HG03432 (cell line): ENCODE measurements at regions not wholly inside any gene's neighbourhood (a gene's known extent, or its start where the extent isn't known, plus 50 kb on each side); places are given as distances from the start of the nearest gene placed in this dataset.

ENCODE experiments used
- ATAC-seq: cut with Tn5 transposase; IDR thresholded peaks from one replicate; pipeline ENCODE4 v1.9.1; 2021; ENCODE audit warnings: mild to moderate bottlenecking, moderate library complexity; ENCODE audit not compliant: unreplicated experiment

GRCh38 chr14:26021759-26022158 is 576.1 kb downstream of the NOVA1 start:
- ATAC-seq, result no peak

DNA sequence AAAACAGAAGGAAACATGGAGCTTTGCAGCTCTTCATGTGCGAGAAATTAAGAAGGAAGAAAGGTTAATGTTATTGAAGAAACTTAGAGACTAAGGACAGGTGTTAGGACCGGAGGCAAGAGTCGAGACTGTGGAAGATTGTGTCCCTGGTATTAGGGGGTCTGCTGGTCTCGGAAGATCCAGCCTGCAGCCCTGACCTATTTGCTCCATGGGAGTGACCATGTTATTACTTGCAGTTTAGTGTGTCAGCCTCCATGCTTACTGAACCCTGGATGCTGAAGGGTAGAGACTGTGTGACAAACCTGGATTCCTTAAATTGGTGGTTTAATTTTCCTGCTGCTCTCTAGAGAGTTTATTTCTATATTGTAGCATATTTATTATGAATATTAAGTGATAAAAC is 580.6 kb downstream of the NOVA1 start:
- ATAC-seq, result no peak

- ATAC-seq, result no peak
These were observed 589.5 kb downstream of the NOVA1 start for GRCh38 chr14:26008290-26008689.

DNA sequence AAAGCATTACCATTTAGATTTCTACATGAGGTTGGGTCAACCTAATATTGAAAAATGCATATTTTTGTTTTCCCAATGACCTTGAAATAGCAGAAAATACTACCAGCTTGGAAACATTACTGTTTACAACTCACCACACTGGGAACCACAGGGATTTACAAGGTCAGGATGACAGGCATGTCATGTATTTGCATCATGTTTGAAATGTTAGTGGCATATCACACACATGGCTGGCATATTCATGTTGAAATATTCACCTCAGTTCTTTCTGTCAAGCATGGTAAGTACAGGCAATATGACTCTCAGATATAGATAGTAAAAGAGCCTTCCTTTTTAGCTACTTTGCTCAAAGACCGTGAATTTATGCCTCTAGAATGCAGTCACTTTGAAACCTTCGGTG is 593.5 kb downstream of the NOVA1 start:
- no peak for ATAC-seq

DNA sequence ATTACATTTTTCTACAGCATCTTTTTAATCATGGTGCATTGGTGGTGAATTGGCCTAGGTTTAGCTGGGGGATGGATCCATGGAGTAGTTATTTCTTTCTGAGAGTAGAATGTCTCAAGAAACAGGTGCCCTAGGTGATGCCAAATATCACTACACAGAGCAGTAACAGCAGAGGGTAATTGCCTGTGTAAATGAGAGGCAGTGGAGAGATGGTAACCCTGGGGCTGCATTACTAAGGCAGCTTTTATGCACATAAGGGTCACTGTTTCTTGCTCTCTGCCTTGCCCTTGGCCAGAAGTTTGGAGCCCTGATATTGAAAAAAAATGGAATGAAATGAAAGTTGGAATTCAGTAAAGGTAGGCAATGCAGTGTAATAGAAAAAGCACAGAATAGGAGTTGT is 604.0 kb downstream of the NOVA1 start:
- no peak for ATAC-seq

DNA sequence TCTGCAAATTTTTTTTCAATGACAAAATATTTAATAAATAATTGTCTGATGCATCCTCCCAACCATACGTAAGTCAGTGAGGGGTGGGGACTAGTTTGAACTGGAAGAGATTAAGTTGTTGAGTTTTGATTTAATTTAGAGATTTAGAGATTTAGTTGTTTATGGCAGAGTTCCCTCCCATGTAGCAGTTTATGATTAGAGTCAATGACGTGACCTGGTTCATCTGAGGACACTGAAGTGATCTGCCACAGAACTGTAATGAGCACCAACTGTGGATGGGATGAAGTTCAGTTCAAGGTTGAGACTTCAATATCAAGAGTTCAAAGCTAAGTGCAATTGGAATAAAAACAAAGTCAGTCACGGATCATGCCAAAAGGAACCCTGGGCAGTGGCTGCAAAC is 609.3 kb downstream of the NOVA1 start:
- no peak for ATAC-seq

DNA sequence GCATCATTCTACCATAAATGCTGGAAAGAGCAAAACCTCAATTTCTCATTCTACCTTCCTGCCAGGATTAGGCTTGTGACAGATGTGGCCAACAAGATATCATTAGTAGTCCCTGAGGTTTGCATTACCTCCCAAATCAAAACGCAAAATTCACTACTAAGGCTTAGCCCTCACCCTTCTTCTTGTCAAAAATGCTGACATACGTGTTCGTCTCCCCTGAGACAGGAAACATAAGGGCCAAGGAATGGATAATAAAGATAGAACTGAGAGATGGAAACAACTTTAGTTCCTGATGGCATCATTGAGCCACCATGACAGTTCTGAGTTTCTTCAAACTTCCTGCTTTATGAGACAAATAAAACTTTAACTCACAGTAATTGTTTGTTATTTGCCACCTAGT is 642.1 kb downstream of the NOVA1 start:
- ATAC-seq, result no peak

DNA sequence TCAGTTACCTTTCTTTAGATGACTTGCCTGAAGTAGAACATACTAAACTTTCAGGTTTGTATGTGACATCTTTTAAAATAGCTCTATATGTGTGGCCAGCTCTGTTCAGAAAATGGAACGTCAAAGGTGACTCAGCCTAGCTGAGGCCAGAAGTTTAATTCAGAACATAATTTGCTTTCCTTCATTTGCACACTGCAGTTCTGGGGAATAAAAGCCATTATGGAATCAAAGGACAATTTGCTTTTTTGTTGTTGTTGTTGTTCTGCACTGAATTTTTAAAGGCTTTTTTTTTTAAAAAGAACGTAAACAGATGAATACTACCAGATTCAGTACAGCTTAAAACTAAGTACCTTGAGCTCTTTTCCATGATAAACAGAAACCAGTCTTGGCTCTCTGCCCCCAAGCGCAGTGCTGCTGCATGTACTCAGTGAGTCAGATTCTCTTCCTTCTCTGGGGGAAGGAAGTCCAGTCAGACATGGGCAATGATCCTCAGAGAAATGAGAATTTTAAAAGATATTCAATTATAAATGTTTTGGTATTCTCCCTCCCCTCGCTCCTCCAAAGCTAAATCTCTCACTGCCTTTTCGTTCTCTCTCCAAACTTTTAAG is 644.2 kb downstream of the NOVA1 start:
- ATAC-seq, result no peak

- ATAC-seq, result no peak
These were observed 652.1 kb downstream of the NOVA1 start for GRCh38 chr14:25945746-25946145.

DNA sequence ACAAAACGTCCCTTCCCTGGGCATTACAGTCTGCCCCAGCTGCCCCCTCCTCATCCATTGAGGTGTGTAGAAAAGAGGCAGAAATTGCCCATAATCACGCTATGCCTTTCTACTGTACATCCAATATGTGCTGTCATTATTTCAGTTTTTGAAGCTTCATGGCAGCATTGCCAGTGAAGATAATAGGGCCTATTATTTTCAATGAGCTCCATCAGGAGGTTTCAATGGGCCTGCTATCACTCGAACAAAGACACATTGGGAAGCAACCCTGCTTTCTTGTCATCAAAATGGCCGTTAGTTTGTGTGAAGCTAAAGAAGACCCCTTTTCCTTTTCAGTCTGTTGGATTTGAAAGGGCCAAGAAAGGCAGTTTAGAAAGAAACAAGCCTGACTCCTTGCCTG is 653.8 kb downstream of the NOVA1 start:
- ATAC-seq, result no peak

GRCh38 chr14:25943329-25943728 is 654.5 kb downstream of the NOVA1 start:
- ATAC-seq, result no peak

GRCh38 chr14:25942090-25942489 is 655.7 kb downstream of the NOVA1 start:
- no peak for ATAC-seq

DNA sequence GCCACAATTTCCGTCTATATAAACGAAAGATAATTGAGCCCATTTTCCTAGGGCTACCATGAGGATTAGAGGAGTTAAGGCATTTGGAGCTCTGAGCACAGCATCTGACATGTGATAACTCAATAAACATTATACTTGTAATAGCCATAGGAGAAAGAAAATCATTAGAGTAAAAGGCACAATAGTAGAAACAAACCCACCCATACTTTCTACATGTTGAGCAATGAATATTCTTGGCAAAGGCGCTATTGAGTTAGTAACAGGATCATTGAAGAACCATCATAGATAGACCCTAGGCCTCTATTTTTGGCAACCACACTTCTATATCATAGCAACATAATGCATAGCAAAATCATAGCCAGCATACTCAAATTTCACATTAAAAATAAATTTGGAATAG is 664.1 kb downstream of the NOVA1 start:
- ATAC-seq, result no peak

- ATAC-seq, result no peak
These were observed 667.8 kb downstream of the NOVA1 start for GRCh38 chr14:25929881-25930615.

DNA sequence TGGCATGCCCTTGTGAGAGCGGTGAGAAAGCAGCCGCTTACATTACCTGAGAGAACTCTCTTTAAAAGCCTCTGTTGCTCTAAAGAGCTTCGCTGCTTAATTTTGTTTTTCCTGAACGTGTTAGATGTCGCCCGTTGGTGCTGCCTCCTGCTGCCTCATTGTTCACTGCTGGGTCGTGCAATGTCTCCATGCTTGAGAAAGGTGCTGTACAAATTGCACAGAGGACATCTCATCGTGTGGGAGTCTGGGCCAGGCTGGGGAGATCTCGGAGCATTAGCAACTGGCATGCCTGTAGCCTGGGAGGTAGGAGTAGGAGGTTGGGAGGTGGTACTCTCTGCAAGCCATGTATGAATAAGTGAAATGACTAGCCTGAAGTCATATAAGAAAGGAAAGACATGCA is 686.0 kb downstream of the NOVA1 start:
- no peak for ATAC-seq

DNA sequence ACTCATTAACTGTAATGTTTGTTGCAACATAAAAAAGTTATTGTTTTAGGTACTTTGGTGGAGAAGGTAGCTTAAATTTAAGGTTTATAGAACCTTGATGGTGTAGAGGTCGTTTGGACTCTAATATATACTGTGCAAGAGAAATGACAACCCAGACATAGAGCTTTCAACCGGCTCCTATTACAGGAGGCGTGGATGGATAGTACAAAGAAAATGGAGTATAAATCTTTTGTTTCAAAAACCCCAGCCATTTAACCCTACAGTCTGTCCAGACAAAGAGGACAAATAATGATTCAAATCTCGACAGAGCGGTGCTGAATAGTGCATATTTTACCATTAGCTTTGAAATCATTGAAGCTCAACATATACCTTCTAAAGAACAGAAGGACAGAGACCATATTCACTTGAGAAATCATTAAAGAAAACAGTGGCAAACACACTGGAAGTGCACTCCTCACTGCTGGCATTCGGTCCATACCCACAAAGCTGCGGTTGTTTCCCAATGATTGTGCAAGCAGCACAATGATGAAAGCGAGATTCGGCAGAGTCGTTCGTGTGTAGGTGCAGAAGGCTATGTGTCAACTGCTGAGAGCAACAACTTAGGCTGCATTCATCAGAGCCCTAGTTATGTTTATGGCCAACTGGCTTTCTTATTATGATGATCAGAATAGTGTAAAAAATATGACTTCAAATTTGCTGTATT is 688.6 kb downstream of the NOVA1 start:
- no peak for ATAC-seq

DNA sequence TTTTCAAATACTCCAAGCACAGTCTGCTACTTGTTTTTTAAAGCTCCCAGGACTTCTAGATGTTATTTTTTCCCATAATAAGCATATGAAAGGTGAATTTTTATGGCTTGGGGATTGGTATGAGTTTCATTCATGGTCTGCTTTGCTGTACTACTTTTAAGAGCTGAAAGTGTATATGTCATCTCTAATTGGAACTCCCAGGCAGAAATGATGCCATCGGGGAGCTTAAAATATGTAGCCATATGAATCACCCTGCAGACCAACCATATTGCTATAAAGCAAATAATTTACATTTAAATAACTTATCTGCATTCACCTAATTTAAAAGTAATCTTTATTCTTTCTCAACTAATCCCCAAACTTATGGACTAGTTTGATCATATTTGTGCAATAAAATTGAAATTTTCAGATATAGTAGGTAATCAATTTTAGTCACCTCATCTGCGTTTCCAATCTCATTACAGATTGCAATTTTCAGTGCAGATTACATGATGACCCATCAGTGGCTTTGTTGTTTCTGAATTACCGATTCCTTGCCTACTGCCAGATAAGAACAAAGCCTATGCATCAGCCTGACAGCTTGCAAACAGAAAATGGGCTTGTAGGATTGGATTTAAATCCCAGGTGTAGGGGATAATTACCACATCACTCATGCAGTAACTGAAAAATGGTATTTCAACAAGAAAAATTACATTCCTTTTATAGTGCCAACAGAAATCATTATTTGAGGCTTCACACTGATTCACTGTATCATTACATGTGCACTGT is 689.4 kb downstream of the NOVA1 start:
- no peak for ATAC-seq

DNA sequence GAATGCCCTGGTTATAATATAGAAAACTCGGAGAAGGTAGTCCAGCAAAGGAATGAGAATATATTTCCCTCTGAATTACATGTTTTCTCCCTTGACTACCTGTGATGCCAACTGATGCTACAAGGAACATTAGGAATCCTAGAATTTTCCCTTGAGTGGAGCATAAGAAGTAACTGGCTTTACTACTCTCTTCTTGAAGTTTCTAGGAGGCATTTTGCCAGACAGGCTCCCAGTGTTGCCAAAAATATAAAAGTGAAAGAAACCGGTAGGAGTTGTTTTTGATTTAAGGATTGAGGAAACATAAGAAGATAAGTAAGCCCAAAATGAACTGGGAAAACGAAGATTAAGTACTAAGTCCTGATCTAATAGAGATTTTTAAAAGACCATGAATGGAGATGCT is 693.4 kb downstream of the NOVA1 start:
- no peak for ATAC-seq

DNA sequence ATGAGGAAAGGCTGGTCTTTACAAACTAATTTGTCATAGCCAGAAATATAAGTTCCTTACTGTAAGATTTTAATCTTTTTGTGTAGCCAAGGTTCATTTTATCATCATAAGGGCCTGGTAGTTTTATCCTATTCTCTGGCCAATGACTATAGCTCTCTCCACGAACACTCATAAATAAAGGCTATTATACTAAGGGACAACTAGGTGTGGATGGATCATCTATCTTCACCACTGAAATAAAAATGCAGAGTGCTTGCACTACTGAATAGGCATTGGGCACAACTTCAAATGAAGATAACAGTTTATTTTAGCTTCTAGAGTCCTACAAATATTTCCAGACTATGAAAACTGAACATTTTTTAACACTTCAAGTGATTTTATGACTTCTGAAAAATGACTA is 698.6 kb downstream of the NOVA1 start:
- ATAC-seq, result no peak

- ATAC-seq, result no peak
These were observed 701.1 kb downstream of the NOVA1 start for GRCh38 chr14:25896777-25897176.

- ATAC-seq, result no peak
These were observed 702.1 kb downstream of the NOVA1 start for GRCh38 chr14:25895740-25896139.
